Sigmoid colon (tissue), 6 donors: ENCODE measurements at regions not wholly inside any gene's neighbourhood (a gene's known extent, or its start where the extent isn't known, plus 50 kb on each side); places are given as distances from the start of the nearest gene placed in this dataset.

Experiments
- DNase-seq: peaks from one replicate; pipeline ENCODE4 v3.0.0-alpha.2; 2019
- H3K27ac ChIP-seq, 4 donors: fragments of 200-600 bp; sonication (generic); one replicate each; pipeline ENCODE4 v1.5.1; 2016 to 2019; ENCODE audit warnings: mild to moderate bottlenecking in 1 of 4
- H3K27me3 ChIP-seq, 3 donors: fragments of 200-600 bp; sonication (generic); one replicate each; pipeline ENCODE4 v1.5.1; 2019; ENCODE audit warnings: mild to moderate bottlenecking in 1 of 3
- H3K36me3 ChIP-seq, 4 donors: fragments of 200-600 bp; sonication (generic); one replicate each; pipeline ENCODE4 v1.5.1; 2016 to 2019
- H3K4me1 ChIP-seq, 4 donors: fragments of 200-600 bp; sonication (generic); one replicate each; pipeline ENCODE4 v1.5.1; 2017 to 2019
- H3K4me3 ChIP-seq, 4 donors: fragments of 200-600 bp; sonication (generic); one replicate each; pipeline ENCODE4 v1.5.1; 2017 to 2019; ENCODE audit warnings: mild to moderate bottlenecking in 2 of 4, moderate library complexity in 1 of 4
- H3K9me3 ChIP-seq, 4 donors: fragments of 200-600 bp in 3 of 4; sonication (generic) in 3 of 4; one replicate each; pipeline versions ENCODE4 v1.5.1 to v1.6.1; 2013 to 2019
- CTCF ChIP-seq, 4 experiments: fragments of 450-650 bp in 3 of 4; fragments of 200-600 bp in 1 of 4; IDR thresholded peaks; one replicate each; pipeline ENCODE4 v1.5.1; 2016 to 2019; ENCODE audit warnings: antibody characterized with exemption in 4 of 4, mild to moderate bottlenecking in 3 of 4, moderate library complexity in 2 of 4
- EP300 ChIP-seq, 4 donors: sonication (generic); formaldehyde crosslinking; IDR thresholded peaks; one replicate each; pipeline ENCODE4 v1.6.1; 2017; ENCODE audit warnings: antibody characterized with exemption in 4 of 4
- POLR2A ChIP-seq, 2 donors: fragments of 450-650 bp; IDR thresholded peaks; one replicate each; pipeline ENCODE4 v1.6.1; 2016; ENCODE audit warnings: antibody characterized with exemption in 2 of 2, mild to moderate bottlenecking in 2 of 2, moderate library complexity in 2 of 2
- POLR2AphosphoS5 ChIP-seq, 4 donors: sonication (generic); formaldehyde crosslinking; IDR thresholded peaks; one replicate each; pipeline ENCODE4 v1.6.1; 2017; ENCODE audit warnings: antibody characterized with exemption in 4 of 4
- WGBS, 2 donors: extraction: QIAGEN DNeasy Blood & Tissue Kit; methylation state at CpG; one replicate each; pipeline ENCODE4 v1.1.7; 2013; 5-methylcytosine and 5-hydroxymethylcytosine counted together
- intact Hi-C: fragments of 100-400 bp; cut with DNase I; formaldehyde crosslinking; loops from one replicate; pipeline ENCODE4 v1.15.1; 2023
- donor health status: healthy with polysubstance abuse.
- donor health status: healthy.

GRCh38 chr10:53013201-53013810 lies 240.7 kb upstream of the MBL2 start:
- Histone ChIP-seq H3K27ac (no peak overlapping the region), H3K9me3 (no peaks in the 10 kb centered on the region), H3K27me3 (no peaks in the 10 kb centered on the region), H3K4me3 (no peak overlapping the region), H3K4me1 (no peaks in the 10 kb centered on the region), H3K36me3 (no peaks in the 10 kb centered on the region)
- no peak for TF ChIP-seq EP300 (IDR thresholded peaks at IDR 0.05)
- no peak for TF ChIP-seq CTCF (IDR thresholded peaks at IDR 0.05)
- no peak for TF ChIP-seq POLR2A (IDR thresholded peaks at IDR 0.05)
- TF ChIP-seq POLR2AphosphoS5 (IDR thresholded peaks at IDR 0.05) = no peak
- 63 to 86% methylated on average over 3 of the region's 3 CpGs for WGBS, 2 donors
- intact Hi-C loops = no loop called here
- no peak for DNase-seq

- Histone ChIP-seq H3K27me3 (no peaks in the 10 kb centered on the region), H3K4me1 (no peaks in the 10 kb centered on the region), H3K36me3 (no peaks in the 10 kb centered on the region), H3K9me3 (no peaks in the 10 kb centered on the region), H3K4me3 (no peak overlapping the region), H3K27ac (no peak overlapping the region)
- no peak for TF ChIP-seq EP300 (IDR thresholded peaks at IDR 0.05)
- no peak for TF ChIP-seq POLR2A (IDR thresholded peaks at IDR 0.05)
- no peak for TF ChIP-seq POLR2AphosphoS5 (IDR thresholded peaks at IDR 0.05)
- TF ChIP-seq CTCF (IDR thresholded peaks at IDR 0.05) = no peak
- WGBS, 2 donors = 64 to 77% methylated on average over 4 of the region's 4 CpGs
- intact Hi-C loops = no loop called here
- no peak for DNase-seq
Observed at GRCh38 chr10:53009961-53010907, 237.7 kb upstream of the MBL2 start.

GRCh38 chr10:53007527-53007842 lies 234.9 kb upstream of the MBL2 start:
- Histone ChIP-seq H3K9me3 (no peaks in the 10 kb centered on the region), H3K4me3 (no peak overlapping the region), H3K36me3 (no peaks in the 10 kb centered on the region), H3K27ac (no peak overlapping the region), H3K4me1 (no peaks in the 10 kb centered on the region), H3K27me3 (no peaks in the 10 kb centered on the region)
- DNase-seq = no peak
- no peak for TF ChIP-seq POLR2A (IDR thresholded peaks at IDR 0.05)
- no peak for TF ChIP-seq POLR2AphosphoS5 (IDR thresholded peaks at IDR 0.05)
- no peak for TF ChIP-seq EP300 (IDR thresholded peaks at IDR 0.05)
- no peak for TF ChIP-seq CTCF (IDR thresholded peaks at IDR 0.05)
- intact Hi-C loops = no loop called here
- 63 to 75% methylated on average over 1 of the region's 1 CpG for WGBS, 2 donors

GRCh38 chr10:53006663-53007526 lies 234.3 kb upstream of the MBL2 start:
- no peaks in the 10 kb centered on the region for H3K9me3 ChIP-seq
- no peaks in the 10 kb centered on the region for H3K4me1 ChIP-seq
- intact Hi-C loops = no loop called here
- WGBS, 2 donors = 22 to 55% methylated on average over 1 of the region's 1 CpG
- H3K4me3 ChIP-seq = no peak overlapping the region
- H3K27me3 ChIP-seq = no peaks in the 10 kb centered on the region
- H3K36me3 ChIP-seq = no peaks in the 10 kb centered on the region
- DNase-seq = no peak
- no peak overlapping the region for H3K27ac ChIP-seq
- TF ChIP-seq EP300 (IDR thresholded peaks at IDR 0.05) = no peak
- no peak for TF ChIP-seq POLR2A (IDR thresholded peaks at IDR 0.05)
- TF ChIP-seq CTCF (IDR thresholded peaks at IDR 0.05) = no peak
- TF ChIP-seq POLR2AphosphoS5 (IDR thresholded peaks at IDR 0.05) = no peak
